Heart right ventricle (tissue), 16 donors: ENCODE measurements at regions not wholly inside any gene's neighbourhood (a gene's known extent, or its start where the extent isn't known, plus 50 kb on each side); places are given as distances from the start of the nearest gene placed in this dataset.

Experiments used
- ATAC-seq, 8 donors: fragments of 200-7000 bp; cut with Tn5 transposase; one replicate each; pipeline ENCODE4 v1.9.1; 2020; ENCODE audit warnings: mild to moderate bottlenecking in 8 of 8, moderate library complexity in 8 of 8, moderate number of reproducible peaks in 1 of 8
- DNase-seq, 2 donors: peaks; one replicate each; pipeline ENCODE4 v3.0.0-alpha.2; 2020
- H3K27ac ChIP-seq, 10 donors: fragments of 200-600 bp; sonication (generic) in 2 of 10; one replicate each; pipeline versions ENCODE4 v1.5.0 to v1.8.0; 2020 to 2022; ENCODE audit warnings: mild to moderate bottlenecking in 3 of 10
- H3K27me3 ChIP-seq, 7 donors: fragments of 200-600 bp; one replicate each; pipeline ENCODE4 v1.8.0; 2021 to 2022; ENCODE audit warnings: mild to moderate bottlenecking in 2 of 7
- H3K36me3 ChIP-seq, 9 donors: fragments of 200-600 bp; sonication (generic) in 1 of 9; one replicate each; pipeline versions ENCODE4 v1.5.0 to v1.8.0; 2020 to 2022; ENCODE audit warnings: mild to moderate bottlenecking in 2 of 9
- H3K4me1 ChIP-seq, 9 donors: fragments of 200-600 bp; sonication (generic) in 1 of 9; one replicate each; pipeline versions ENCODE4 v1.5.0 to v1.8.0; 2020 to 2022; ENCODE audit warnings: mild to moderate bottlenecking in 4 of 9
- H3K4me3 ChIP-seq, 10 donors: fragments of 200-600 bp; sonication (generic) in 2 of 10; one replicate each; pipeline versions ENCODE4 v1.5.0 to v1.8.0; 2020 to 2022; ENCODE audit warnings: mild to moderate bottlenecking in 7 of 10, moderate library complexity in 2 of 10
- H3K9me3 ChIP-seq, 11 donors: fragments of 200-600 bp in 10 of 11; sonication (generic) in 2 of 11; one replicate each; pipeline versions ENCODE4 v1.5.0 to v1.8.0; 2013 to 2022; ENCODE audit warnings: mild to moderate bottlenecking in 2 of 11, control low read depth in 1 of 11, moderate library complexity in 1 of 11
- WGBS, 2 donors: extraction: QIAGEN DNeasy Blood & Tissue Kit; methylation state at CpG; one replicate each; pipeline ENCODE4 v1.1.7; 2013; ENCODE audit warnings: inconsistent platforms in 1 of 2; 5-methylcytosine and 5-hydroxymethylcytosine counted together
- intact Hi-C, 10 donors: fragments of 100-400 bp; cut with DNase I; formaldehyde crosslinking; loops; one replicate each; pipeline versions ENCODE4 v1.11.1 to v1.14.2; 2022
- TF ChIP-seq, protein P1 (sequence below), 9 donors: fragments of 200-600 bp; sonication (generic) in 2 of 9; IDR thresholded peaks; one replicate each; pipeline versions ENCODE4 v1.5.0 to v1.8.0; 2021 to 2022; ENCODE audit warnings: antibody characterized with exemption in 9 of 9, mild to moderate bottlenecking in 5 of 9, moderate library complexity in 1 of 9
- donor health status: Arrhythmogenic right ventricular cardiomyopathy.
- donor health status: ischemic (EF 13 %, LVEDD 7.1; RV severe dilation, severe dysfunction).
- donor health status: healthy with polysubstance abuse.
- donor health status: DM: no; HTN: yes; CAD: no.
- donor health status: DM: no; HTN: no; CAD: no.
- donor health status: ischemic (EF 25% LVEDD 6.9; RV normal size, moderate dysfunction).
- donor health status: ischemic (EF 25% LVEDD 5.7; RV mildly dilated, moderate dysfunction).
- donor health status: healthy.
- donor health status: DM: yes; HTN: yes; CAD: no.
- donor health status: Ischemic cardiomyopathy.
- donor health status: ischemic (EF 35%, LVEDD 5.7; RV mildly dilated, moderate dysfunction).
- donor health status: nonischemic (EF 11% LVEDD 7.7; RV severe dilation, severe dysfunction).
- donor health status: DM: yes; HTN: yes; CAD: no.
- donor health status: PGD.
- donor health status: ischemic (EF 29% LVEDD 5.4; RV normal size, mild dysfunction).
- donor health status: nonischemic (EF 23%, LVEDD 6.1; RV moderate dilation, normal function).

DNA sequence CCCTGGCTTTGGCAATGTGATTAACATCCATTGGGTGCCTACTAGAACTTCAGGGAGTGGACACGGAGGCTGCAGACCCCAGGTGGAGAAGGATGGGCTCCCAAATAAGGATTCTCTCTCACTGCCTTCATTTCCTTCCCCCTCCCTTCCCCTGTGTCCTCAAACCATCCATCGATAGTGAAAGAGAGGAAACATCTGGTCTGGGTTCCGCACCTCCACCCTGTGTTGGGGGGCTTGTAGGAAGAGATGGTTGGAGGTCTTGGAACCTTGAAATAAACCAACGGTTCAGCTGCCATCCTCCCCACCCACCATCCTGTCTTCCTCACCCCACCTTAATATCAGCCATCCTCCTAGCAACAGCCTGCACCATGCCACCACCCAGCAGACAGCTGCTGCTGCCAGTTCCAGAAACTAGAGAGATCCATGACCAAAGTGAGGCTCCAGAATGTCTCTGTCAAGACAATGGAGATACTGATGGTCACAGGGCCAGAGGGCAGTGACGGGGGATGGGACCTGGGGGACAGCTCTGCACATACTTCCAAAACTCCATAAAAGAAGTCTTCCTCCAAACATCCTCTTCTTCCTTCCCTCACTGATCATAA lies 153.1 kb upstream of the CCND2 start:
- ATAC-seq: no peak
- Histone ChIP-seq H3K4me1 (peaks cover 0 to 33% (median 19%) of the 10 kb centered on the region in 9 donors), H3K27ac (no peak overlapping the region), H3K4me3 (no peak overlapping the region), H3K27me3 (peaks cover 0 to 37% (median 0%) of the 10 kb centered on the region in 7 donors), H3K9me3 (no peaks in the 10 kb centered on the region), H3K36me3 (no peaks in the 10 kb centered on the region)
- WGBS, 2 donors: 65 to 74% methylated on average over 5 of the region's 5 CpGs
- no peak for DNase-seq
- intact Hi-C loops: no loop called here
- TF ChIP-seq, protein P1, sequence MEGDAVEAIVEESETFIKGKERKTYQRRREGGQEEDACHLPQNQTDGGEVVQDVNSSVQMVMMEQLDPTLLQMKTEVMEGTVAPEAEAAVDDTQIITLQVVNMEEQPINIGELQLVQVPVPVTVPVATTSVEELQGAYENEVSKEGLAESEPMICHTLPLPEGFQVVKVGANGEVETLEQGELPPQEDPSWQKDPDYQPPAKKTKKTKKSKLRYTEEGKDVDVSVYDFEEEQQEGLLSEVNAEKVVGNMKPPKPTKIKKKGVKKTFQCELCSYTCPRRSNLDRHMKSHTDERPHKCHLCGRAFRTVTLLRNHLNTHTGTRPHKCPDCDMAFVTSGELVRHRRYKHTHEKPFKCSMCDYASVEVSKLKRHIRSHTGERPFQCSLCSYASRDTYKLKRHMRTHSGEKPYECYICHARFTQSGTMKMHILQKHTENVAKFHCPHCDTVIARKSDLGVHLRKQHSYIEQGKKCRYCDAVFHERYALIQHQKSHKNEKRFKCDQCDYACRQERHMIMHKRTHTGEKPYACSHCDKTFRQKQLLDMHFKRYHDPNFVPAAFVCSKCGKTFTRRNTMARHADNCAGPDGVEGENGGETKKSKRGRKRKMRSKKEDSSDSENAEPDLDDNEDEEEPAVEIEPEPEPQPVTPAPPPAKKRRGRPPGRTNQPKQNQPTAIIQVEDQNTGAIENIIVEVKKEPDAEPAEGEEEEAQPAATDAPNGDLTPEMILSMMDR (IDR thresholded peaks at IDR 0.05): no peak

GRCh38 chr12:4119157-4119761 lies 154.3 kb upstream of the CCND2 start:
- intact Hi-C loops: loop anchor here in 2 of 10 donors (10.0 kb wide), 2 partner anchors 116 to 166 kb away; no protein-coding TSS in a partner anchor

DNA sequence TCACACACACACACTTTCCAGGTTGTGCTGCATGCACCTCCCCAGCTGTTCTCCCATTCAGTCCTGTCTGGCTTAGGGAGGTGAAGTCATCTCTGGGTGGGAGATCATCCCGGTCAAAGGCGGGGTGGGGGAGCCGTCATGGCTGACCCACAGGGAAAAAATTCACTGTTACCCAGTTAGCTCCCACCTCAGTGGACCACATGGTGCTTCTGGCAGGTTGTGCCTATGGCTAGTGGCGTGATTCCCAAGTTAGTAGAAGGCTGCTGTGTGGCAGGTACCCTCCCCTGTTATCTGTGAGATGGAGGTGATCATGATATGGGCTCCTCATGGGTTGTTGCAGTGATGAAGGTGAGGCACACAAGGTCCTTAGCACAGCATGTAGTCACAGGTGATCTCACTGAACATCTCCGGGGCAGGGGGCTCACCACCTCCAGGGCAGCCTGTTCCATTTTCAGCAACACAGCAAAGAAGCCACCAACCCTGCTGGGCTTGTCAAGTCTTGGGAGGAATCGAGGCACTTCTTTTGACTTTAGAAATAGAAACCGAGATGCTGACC lies 154.9 kb upstream of the CCND2 start:
- Histone ChIP-seq H3K4me1 (peaks cover 0 to 33% (median 19%) of the 10 kb centered on the region in 9 donors), H3K9me3 (no peaks in the 10 kb centered on the region), H3K27ac (no peak overlapping the region), H3K27me3 (peaks cover 0 to 44% (median 0%) of the 10 kb centered on the region in 7 donors), H3K36me3 (no peaks in the 10 kb centered on the region), H3K4me3 (peak overlapping the region in 1 of 10 donors; percentile 14)
- no peak for DNase-seq
- TF ChIP-seq, protein P1 (IDR thresholded peaks at IDR 0.05): no peak
- intact Hi-C loops: loop anchor here in 2 of 10 donors (10.0 kb wide), 2 partner anchors 116 to 166 kb away; no protein-coding TSS in a partner anchor
- WGBS, 2 donors: 63 to 72% methylated on average over 7 of the region's 7 CpGs
- no peak for ATAC-seq

More at GRCh38 chr12:4119157-4119761, 154.3 kb upstream of the CCND2 start:
- Histone ChIP-seq H3K27ac (no peak overlapping the region), H3K9me3 (no peaks in the 10 kb centered on the region), H3K27me3 (peaks cover 0 to 44% (median 0%) of the 10 kb centered on the region in 7 donors), H3K36me3 (no peaks in the 10 kb centered on the region), H3K4me1 (peaks cover 0 to 33% (median 19%) of the 10 kb centered on the region in 9 donors), H3K4me3 (no peak overlapping the region)
- 91 to 93% methylated on average over 7 of the region's 7 CpGs for WGBS, 2 donors
- ATAC-seq: no peak
- no peak for DNase-seq
- TF ChIP-seq, protein P1 (IDR thresholded peaks at IDR 0.05): no peak

- Histone ChIP-seq H3K27ac (no peak overlapping the region), H3K27me3 (peaks cover 0 to 50% (median 0%) of the 10 kb centered on the region in 7 donors), H3K4me1 (peaks cover 0 to 33% (median 19%) of the 10 kb centered on the region in 9 donors), H3K36me3 (no peaks in the 10 kb centered on the region), H3K9me3 (no peaks in the 10 kb centered on the region), H3K4me3 (peak overlapping the region in 1 of 10 donors; percentile 14)
- DNase-seq (peak; percentile 43 to 51), ATAC-seq (peak; percentile 58 to 81 (median 66))
- TF ChIP-seq, protein P1 (IDR thresholded peaks at IDR 0.05): no peak
- 29 to 31% methylated on average over 7 of the region's 7 CpGs for WGBS, 2 donors
- intact Hi-C loops: loop anchor here in 2 of 10 donors (10.0 kb wide), 2 partner anchors 117 to 167 kb away; no protein-coding TSS in a partner anchor
These were observed 155.5 kb upstream of the CCND2 start for GRCh38 chr12:4118017-4118510.
